HCT116 (cell line): ENCODE measurements at regions not wholly inside any gene's neighbourhood (a gene's known extent, or its start where the extent isn't known, plus 50 kb on each side); places are given as distances from the start of the nearest gene placed in this dataset.

Source experiments
- ATAC-seq: fragments of 200-7000 bp; cut with Tn5 transposase; 2 replicates; pipeline ENCODE4 v1.9.1; 2020; ENCODE audit warnings: mild to moderate bottlenecking, moderate library complexity
- BruUV-seq: library from RNA; stranded (reverse); fragments of 400-500 nt; replicated peaks from 2 replicates; lab custom pipeline; 2021; lab: Mats Ljungman, UMichigan
- CTCF ChIA-PET: fragments of 300-600 bp; sonication (Branson Sonifier 250); formaldehyde crosslinking; loops from one replicate; lab custom pipeline; 2021; ENCODE audit warnings: antibody characterized with exemption; lab: Charles Lee
- POLR2A ChIA-PET: fragments of 300-600, 350-600 bp; sonication (Branson Sonifier 250); formaldehyde crosslinking; loops from one replicate; lab custom pipeline; 2021; ENCODE audit warnings: antibody characterized with exemption; lab: Charles Lee
- RAD21 ChIA-PET, 2 experiments: fragments of 300-600 bp; sonication (Branson Sonifier 250); formaldehyde crosslinking; loops; one replicate each; lab custom pipeline; 2023; ENCODE audit warnings: low total read pairs in 2 of 2; ENCODE audit not compliant: uncharacterized antibody in 2 of 2, unreplicated experiment in 2 of 2, low non-redundant PET in 1 of 2; lab: Charles Lee
- DNase-seq: peaks from one replicate; pipeline ENCODE4 v3.0.0-alpha.2; 2010; ENCODE audit warnings: low read depth, low spot score
- H2AFZ ChIP-seq: fragments of 200-600 bp; shearing (Covaris generic), sonication (generic); 2 replicates; pipeline ENCODE4 v1.6.1; 2017; ENCODE audit warnings: low read depth, mixed run types, mixed read lengths, antibody characterized with exemption, low read length; ENCODE audit not compliant: poor library complexity, severe bottlenecking
- H3K27ac ChIP-seq: 2 replicates; pipeline ENCODE4 v1.5.1; 2012; ENCODE audit warnings: low read depth, low read length
- H3K27me3 ChIP-seq: fragments of 200-600 bp; sonication (generic); 2 replicates; pipeline ENCODE4 v1.6.1; 2016; ENCODE audit warnings: mixed run types, low read length, mixed read lengths; ENCODE audit not compliant: insufficient read depth
- H3K36me3 ChIP-seq, 2 experiments: fragments of 200-500 bp in 1 of 2; fragments of 200-600 bp in 1 of 2; sonication (Bioruptor generic) in 1 of 2; sonication (generic) in 1 of 2; 2 replicates each; pipeline versions ENCODE4 v1.5.1 to v1.6.1; 2014 to 2016; ENCODE audit warnings: low read length in 2 of 2, inconsistent platforms in 1 of 2, mixed read lengths in 1 of 2, mixed run types in 1 of 2; ENCODE audit not compliant: insufficient read depth in 2 of 2, control insufficient read depth in 1 of 2
- H3K4me1 ChIP-seq, 2 experiments: fragments of 200-600 bp in 1 of 2; sonication (generic) in 1 of 2; 2 replicates each; pipeline versions ENCODE4 v1.5.1 to v1.6.1; 2012 to 2017; ENCODE audit warnings: low read length in 2 of 2, inconsistent platforms in 1 of 2, mild to moderate bottlenecking in 1 of 2, mixed read lengths in 1 of 2, mixed run types in 1 of 2, moderate library complexity in 1 of 2; ENCODE audit not compliant: insufficient read depth in 2 of 2, control insufficient read depth in 1 of 2
- H3K4me2 ChIP-seq: fragments of 200-600 bp; sonication (generic); 2 replicates; pipeline ENCODE4 v1.6.1; 2017; ENCODE audit warnings: mixed run types, low read length, mixed read lengths
- H3K4me3 ChIP-seq, 2 experiments: fragments of 200-600 bp in 1 of 2; sonication (generic) in 1 of 2; replicated peaks in 1 of 2; 2 replicates each; pipeline ENCODE4 v1.5.1; 2011 to 2016; ENCODE audit warnings: low read length in 2 of 2, control low read depth in 1 of 2, low read depth in 1 of 2, mild to moderate bottlenecking in 1 of 2, mixed read lengths in 1 of 2, mixed run types in 1 of 2
- H3K79me2 ChIP-seq: fragments of 200-600 bp; sonication (generic); 2 replicates; pipeline ENCODE4 v1.6.1; 2017; ENCODE audit warnings: mild to moderate bottlenecking, mixed run types, low read length, moderate library complexity, mixed read lengths; ENCODE audit not compliant: insufficient read depth
- H3K9ac ChIP-seq: fragments of 200-600 bp; sonication (generic); 2 replicates; pipeline ENCODE4 v1.6.1; 2016; ENCODE audit warnings: low read length, mixed read lengths
- H3K9me2 ChIP-seq: fragments of 200-600 bp; sonication (generic), shearing (Covaris generic); 2 replicates; pipeline ENCODE4 v1.6.1; 2017; ENCODE audit warnings: mixed run types, mild to moderate bottlenecking, moderate library complexity; ENCODE audit not compliant: insufficient read depth
- H3K9me3 ChIP-seq, 2 experiments: fragments of 200-500 bp in 1 of 2; fragments of 200-600 bp in 1 of 2; sonication (Bioruptor generic) in 1 of 2; sonication (generic) in 1 of 2; 2 replicates each; pipeline ENCODE4 v1.6.1; 2014 to 2017; ENCODE audit warnings: low read length in 2 of 2, mixed read lengths in 2 of 2, inconsistent platforms in 1 of 2, low read depth in 1 of 2, mild to moderate bottlenecking in 1 of 2, mixed run types in 1 of 2, moderate library complexity in 1 of 2; ENCODE audit not compliant: control insufficient read depth in 1 of 2, insufficient read depth in 1 of 2
- H4K20me1 ChIP-seq: fragments of 200-600 bp; sonication (generic), shearing (Covaris generic); 2 replicates; pipeline ENCODE4 v1.6.1; 2017; ENCODE audit warnings: mixed run types, mild to moderate bottlenecking, moderate library complexity; ENCODE audit not compliant: insufficient read depth
- CBX3 ChIP-seq: IDR thresholded peaks from 2 replicates; pipeline ENCODE4 v1.6.1; 2012; ENCODE audit warnings: low read depth
- EGR1 ChIP-seq: IDR thresholded peaks from 2 replicates; pipeline ENCODE4 v1.6.1; 2012; ENCODE audit warnings: low read depth
- EZH2 ChIP-seq: fragments of 200-600 bp; sonication (generic); IDR thresholded peaks from 2 replicates; pipeline ENCODE4 v1.6.1; 2017; ENCODE audit warnings: antibody characterized with exemption, mixed run types
- EZH2phosphoT487 ChIP-seq: fragments of 200-600 bp; IDR thresholded peaks from 2 replicates; pipeline ENCODE4 v1.6.1; 2018; ENCODE audit warnings: antibody characterized with exemption, borderline replicate concordance
- JUND ChIP-seq: IDR thresholded peaks from 2 replicates; pipeline ENCODE4 v1.6.1; 2012
- RAD21 ChIP-seq: IDR thresholded peaks from 2 replicates; pipeline ENCODE4 v1.6.1; 2012; ENCODE audit warnings: low read depth, mild to moderate bottlenecking
- REST ChIP-seq: IDR thresholded peaks from 2 replicates; pipeline ENCODE4 v1.6.1; 2012; ENCODE audit warnings: low read depth
- SP1 ChIP-seq: IDR thresholded peaks from 2 replicates; pipeline ENCODE4 v1.6.1; 2012; ENCODE audit warnings: low read depth
- SRF ChIP-seq: IDR thresholded peaks from 2 replicates; pipeline ENCODE4 v1.6.1; 2012; ENCODE audit warnings: low read depth
- YY1 ChIP-seq: IDR thresholded peaks from 2 replicates; pipeline ENCODE4 v1.6.1; 2011; ENCODE audit warnings: low read length, low read depth, moderate library complexity, mild to moderate bottlenecking; ENCODE audit not compliant: insufficient replicate concordance; ENCODE audit errors: extremely low read depth
- ZBTB33 ChIP-seq: IDR thresholded peaks from 2 replicates; pipeline ENCODE4 v1.6.1; 2011; ENCODE audit warnings: mild to moderate bottlenecking, low read length, moderate library complexity; ENCODE audit not compliant: insufficient replicate concordance; ENCODE audit errors: extremely low read depth
- ZFX ChIP-seq: fragments of 450-650 bp; IDR thresholded peaks from 2 replicates; pipeline ENCODE4 v1.6.1; 2017
- intact Hi-C: fragments of 100-400 bp; cut with micrococcal nuclease; formaldehyde crosslinking; loops from 2 replicates; pipeline ENCODE4 v1.10.0; 2022

GRCh38 chrX:22325096-22325495 is 52.4 kb downstream of the CBLL2 start:
- Histone ChIP-seq H3K27ac (no peak overlapping the region), H3K4me3 (no peak overlapping the region), H3K9me3 (no peaks in the 10 kb centered on the region), H3K4me1 (no peaks in the 10 kb centered on the region), H3K9ac (no peak overlapping the region), H2AFZ (no peak overlapping the region), H3K36me3 (no peaks in the 10 kb centered on the region), H3K9me2 (no peaks in the 10 kb centered on the region), H4K20me1 (no peaks in the 10 kb centered on the region), H3K79me2 (no peaks in the 10 kb centered on the region), H3K4me2 (no peak overlapping the region), H3K27me3 (no peaks in the 10 kb centered on the region)
- TF ChIP-seq CBX3 = no peak
- no peak for TF ChIP-seq EGR1
- no peak for TF ChIP-seq SP1
- no peak for TF ChIP-seq EZH2
- TF ChIP-seq RAD21 = no peak
- ChIA-PET RAD21 (no interaction called here), POLR2A (no interaction called here), CTCF (no interaction called here)
- BruUV-seq = no TSS peak
- ATAC-seq (no peak), DNase-seq (no peak)
- intact Hi-C loops = no loop called here

- H3K9me2 ChIP-seq = no peaks in the 10 kb centered on the region
- RAD21 ChIA-PET = no interaction called here
- H3K27ac ChIP-seq = no peak overlapping the region
- H3K9me3 ChIP-seq = no peaks in the 10 kb centered on the region
- POLR2A ChIA-PET = no interaction called here
- DNase-seq (no peak), ATAC-seq (no peak)
- H3K4me1 ChIP-seq = no peaks in the 10 kb centered on the region
- no peaks in the 10 kb centered on the region for H3K27me3 ChIP-seq
- no TSS peak for BruUV-seq
- H3K4me3 ChIP-seq = no peak overlapping the region
- H3K36me3 ChIP-seq = no peaks in the 10 kb centered on the region
- no peak for TF ChIP-seq EGR1
- no peak for TF ChIP-seq RAD21
- no peak for TF ChIP-seq ZBTB33
- TF ChIP-seq CBX3 = no peak
- TF ChIP-seq EZH2phosphoT487 = no peak
- no peak for TF ChIP-seq ZFX
- no peak for TF ChIP-seq YY1
- no peak for TF ChIP-seq JUND
- no peak for TF ChIP-seq REST
- no peak for TF ChIP-seq SRF
- TF ChIP-seq, all 23 proteins: peak for 0
- no peak overlapping the region for H3K4me2 ChIP-seq
- H3K79me2 ChIP-seq = no peaks in the 10 kb centered on the region
- intact Hi-C loops = no loop called here
- no peak overlapping the region for H2AFZ ChIP-seq
- H3K9ac ChIP-seq = no peak overlapping the region
- no peaks in the 10 kb centered on the region for H4K20me1 ChIP-seq
- CTCF ChIA-PET = no interaction called here
Observed at GRCh38 chrX:22329783-22330182, 57.1 kb downstream of the CBLL2 start.
